NCI-H82 (cell line): ENCODE measurements at regions not wholly inside any gene's neighbourhood (a gene's known extent, or its start where the extent isn't known, plus 50 kb on each side); places are given as distances from the start of the nearest gene placed in this dataset.
"Not testable (repeated sequence)": the region's sequence is repeated elsewhere in the genome, so short reads cannot be mapped to it uniquely, and the experiment has no call there.

Experiments used
- DNase-seq: peaks from one replicate; lab custom pipeline; 2025; lab: John Stamatoyannopoulos, UW

DNA sequence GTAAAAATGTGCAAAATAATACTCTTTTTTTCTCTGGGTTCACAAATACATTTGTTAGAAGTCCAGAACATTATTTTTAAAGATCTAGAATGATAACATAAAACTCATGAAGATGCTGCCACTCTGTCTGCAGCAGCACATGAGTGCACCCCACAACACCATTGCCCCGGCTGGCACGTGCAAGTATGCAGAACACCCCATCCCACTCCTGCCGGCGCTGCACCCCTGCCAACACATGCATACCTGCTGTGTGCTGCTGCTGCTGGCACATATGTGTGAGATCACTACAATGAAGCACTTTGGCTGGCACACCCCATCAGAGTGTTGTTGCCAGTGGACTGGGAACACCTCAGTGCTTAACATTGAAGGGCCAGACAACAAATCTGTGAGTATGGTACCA is 129.1 kb downstream of the CCT8L2 start:
- not testable (repeated sequence) for DNase-seq

DNA sequence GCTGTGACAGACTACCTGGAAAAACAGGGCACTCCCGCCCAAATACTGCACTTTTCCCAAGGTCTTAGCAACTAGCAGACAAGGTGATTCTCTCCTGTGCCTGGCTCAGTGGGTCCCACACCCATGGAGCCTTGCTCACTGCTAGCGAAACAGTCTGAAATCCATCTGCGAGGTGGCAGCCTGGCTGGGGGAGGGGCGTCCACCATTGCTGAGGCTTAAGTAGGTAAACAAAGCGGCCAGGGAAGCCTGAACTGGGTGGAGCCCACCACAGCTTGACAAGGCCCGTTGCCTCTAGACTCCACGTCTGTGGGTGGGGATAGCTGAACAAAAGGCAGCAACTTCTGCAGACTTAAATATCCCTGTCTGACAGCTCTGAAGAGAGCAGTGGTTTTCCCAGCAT is 145.2 kb downstream of the CCT8L2 start:
- peak; percentile 42 for DNase-seq

DNA sequence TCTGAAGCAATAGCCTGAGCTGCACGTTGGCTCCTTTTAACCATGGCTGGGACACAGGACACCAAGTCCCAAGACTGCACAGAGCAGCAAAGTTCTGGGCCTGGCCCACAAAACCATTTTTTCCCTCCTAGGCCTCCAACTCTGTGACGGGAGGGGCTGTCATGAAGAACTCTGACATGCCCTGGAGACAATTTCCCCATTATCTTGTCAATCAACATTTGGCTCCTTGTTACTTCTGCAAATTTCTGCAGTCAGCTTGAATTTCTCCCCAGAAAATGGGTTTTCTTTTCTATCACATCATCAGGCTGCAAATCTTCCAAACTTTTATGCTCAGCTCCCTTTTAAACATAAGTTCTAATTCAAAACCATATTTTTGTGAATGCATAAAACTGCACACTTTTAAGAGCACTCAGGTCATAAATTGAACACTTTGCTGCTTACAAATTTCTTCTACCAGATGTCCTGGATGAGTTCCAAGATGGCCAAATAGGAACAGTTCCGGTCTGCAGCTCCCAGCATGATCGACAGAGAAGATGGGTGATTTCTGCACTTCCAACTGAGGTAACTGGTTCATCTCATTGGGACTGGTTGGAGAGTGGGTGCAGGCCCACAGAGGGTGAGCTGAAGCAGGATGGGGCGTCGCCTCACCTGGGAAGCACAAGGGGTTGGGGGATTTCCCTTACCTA is 145.7 kb downstream of the CCT8L2 start:
- not testable (repeated sequence) for DNase-seq

DNA sequence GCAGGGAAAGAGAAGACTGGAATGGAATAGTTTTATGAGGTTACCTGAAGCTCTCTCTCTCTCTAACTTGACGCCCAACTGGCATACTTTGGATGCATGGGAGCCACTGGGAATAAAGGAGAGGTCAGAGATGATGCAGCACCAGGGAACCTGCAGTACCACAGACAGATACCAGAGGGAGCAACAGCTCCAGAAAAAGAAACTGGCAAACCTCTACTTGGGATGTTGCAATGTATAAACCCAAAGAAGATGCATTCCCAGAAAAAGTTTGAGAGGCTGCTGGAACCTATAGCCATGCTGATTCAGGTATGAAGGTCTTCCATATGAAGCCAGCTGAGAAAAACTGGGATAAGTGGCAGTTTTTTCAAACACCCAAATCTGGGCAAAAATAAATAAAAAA is 151.6 kb downstream of the CCT8L2 start:
- not testable (repeated sequence) for DNase-seq

DNA sequence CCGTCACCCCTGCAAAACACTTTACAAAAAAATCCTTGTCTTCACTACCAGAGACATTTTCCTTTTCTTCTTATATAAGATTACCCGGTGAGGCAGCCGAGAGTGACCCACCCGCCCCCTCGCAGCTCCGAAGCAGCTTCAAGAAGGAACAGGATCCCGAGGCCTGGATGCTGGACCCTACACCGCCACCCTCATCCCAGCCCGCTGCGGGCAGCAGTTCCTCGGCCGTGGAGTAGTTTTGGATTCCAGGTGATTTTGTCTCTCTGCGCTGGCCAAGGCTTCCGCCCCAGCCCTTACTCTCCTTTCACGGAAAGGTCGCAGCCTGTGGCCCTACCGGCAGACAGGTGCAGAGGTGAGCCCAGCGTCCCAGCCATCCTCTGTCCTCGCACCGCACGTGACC is 169.1 kb downstream of the CCT8L2 start:
- DNase-seq: not testable (repeated sequence)

DNA sequence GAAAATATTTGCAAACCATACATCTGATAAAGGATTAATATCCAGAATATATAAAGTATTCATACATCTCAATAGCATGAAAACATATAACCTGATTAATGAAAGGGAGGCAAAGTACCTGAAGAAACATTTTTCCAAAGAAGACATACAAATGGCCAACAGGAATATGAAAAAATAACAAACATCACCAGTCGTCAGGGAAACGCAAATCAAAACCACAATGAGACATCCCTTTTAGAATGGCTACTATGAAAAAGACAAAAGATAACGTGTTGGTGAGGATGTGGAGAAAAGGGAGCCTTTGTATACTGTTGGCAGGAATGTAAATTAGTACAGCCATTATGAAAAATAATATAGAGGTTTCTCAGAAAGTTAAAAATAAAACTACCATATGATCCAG is 175.1 kb downstream of the CCT8L2 start:
- DNase-seq: not testable (repeated sequence)

DNA sequence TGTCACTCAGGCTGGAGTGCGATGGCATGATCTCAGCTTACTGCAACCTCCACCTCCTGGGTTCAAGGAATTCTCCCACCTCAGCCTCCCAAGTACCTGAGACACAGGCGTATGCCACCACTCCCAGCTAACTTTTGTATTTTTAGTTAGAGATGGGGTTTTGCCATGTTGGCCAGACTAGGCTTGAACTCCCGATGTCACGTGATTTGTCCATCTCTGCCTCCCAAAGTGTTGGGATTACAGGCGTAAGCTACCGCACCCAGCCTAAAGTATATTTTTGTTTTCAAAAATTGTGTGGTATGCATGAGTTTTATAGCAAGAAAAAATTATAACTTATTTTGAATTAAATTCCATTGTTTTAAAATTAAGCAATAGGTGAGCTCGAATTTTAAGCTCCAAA is 188.0 kb downstream of the CCT8L2 start:
- not testable (repeated sequence) for DNase-seq

DNA sequence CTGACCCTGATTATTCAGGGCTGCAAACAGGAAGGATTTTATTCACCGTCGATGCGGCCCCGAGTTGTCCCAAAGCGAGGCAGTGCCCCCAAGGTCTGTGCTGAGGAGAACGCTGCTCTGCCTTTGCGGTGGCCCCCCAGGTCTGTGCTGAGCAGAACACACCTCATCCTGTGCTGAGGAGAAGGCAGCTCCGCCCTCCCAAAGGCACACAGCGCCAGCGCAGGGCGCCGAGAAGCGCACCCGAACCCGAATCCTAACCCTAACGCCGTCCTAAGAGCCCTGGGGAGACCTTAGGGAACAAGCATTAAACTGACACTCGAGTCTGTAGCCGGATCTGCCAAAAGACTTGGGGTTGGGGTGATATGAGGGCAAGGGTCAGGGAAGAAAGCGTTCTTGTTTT is 188.9 kb downstream of the CCT8L2 start:
- peak; percentile 12 for DNase-seq

DNA sequence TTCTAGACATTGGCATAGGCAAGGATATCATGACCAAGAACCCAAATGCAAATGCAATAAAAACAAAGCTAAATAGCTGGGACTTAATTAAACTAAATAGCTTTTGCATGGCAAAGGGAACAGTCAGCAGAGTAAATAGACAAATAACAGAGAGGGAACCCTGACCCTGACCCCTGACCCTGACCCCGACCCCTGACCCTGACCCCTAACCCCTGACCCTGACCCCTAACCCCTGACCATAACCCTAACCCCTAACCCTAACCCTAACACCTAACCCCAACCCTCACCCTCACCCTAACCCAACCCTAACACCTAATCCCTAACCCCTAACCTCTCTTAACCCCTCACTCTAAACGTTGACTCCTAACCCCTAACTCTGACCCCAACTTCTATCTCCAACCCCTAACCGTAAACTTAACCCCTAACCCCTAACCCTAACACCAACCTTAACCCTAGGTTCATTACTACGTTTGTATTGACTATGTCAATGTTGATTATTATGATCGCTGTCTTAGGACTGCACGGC is 189.7 kb downstream of the CCT8L2 start:
- not testable (repeated sequence) for DNase-seq

DNA sequence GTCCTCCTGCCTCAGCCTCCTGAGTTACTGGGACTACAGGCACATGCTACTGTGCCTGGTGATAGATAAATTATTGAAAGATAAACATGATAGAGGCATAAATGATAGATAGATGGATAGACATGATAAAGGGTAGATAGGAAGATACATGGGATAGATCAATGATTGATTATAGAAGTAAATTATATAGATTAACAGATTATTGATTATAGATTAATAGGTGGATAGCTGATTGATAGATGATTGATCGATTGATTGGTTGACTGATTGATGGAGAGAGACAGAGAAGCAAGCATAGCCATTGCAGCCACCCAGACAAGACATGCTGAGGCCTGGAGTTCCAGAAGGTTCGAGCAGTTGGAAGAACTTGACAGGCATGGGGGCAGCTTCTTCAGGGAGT is 199.1 kb downstream of the CCT8L2 start:
- not testable (repeated sequence) for DNase-seq

DNA sequence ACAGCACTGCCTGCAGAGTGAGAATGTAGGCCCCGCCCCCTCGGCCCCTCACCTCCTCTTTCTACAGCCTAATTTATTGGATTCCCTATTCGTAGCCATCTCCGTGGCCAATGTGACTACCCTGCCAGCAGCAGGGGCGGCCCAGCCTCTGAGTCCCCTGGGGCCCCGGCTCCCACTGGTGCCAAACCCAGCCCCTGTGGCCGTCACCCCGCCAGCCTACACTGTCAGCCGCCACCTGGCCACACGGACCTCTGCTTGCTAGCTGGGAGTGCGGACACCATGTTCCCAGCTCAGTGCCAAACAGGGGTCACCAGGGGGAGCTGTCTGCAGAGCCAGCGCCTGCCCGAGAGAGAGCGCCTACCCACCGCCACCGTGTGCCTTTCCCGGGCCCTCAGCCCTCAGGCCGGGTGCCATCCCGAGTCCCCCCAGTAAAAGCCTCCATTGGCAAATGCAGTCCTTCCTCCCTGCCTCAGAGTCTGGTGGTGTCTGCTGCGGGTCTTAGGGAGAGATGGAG is 201.1 kb downstream of the CCT8L2 start:
- not testable (repeated sequence) for DNase-seq

DNA sequence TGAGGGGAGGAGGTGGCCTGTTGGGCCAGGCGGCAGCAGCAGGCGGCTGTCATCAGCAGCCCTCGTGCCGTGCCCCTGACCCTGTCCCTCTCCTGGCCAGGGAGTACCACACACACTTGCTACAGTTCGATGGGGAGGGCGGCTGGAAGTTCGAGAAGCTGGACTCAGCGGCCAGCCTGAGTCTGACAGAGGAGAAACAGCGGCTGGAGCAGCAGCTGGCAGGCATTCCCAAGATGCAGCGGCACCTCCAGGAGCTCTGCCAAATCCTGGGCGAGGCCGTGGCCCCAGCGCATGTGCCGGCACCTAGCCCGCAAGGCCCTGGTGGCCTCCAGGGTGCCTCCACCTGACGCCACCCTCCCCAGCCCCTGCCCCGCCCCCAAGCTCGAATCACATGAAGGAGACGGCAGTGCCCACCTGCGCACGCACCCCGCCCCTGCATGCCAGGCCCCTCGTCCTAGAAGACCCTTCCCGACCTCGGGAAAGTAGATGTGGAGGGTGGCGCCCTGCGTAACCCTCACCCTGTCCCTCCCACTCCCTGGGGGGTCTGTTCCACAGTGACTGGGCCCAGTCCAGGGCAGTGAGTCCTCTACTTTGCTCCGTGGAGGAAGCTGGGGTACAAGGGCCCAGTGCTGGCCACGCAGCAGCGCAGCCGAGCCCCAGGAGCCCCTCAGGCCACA is 201.9 kb downstream of the CCT8L2 start:
- DNase-seq: not testable (repeated sequence)

DNA sequence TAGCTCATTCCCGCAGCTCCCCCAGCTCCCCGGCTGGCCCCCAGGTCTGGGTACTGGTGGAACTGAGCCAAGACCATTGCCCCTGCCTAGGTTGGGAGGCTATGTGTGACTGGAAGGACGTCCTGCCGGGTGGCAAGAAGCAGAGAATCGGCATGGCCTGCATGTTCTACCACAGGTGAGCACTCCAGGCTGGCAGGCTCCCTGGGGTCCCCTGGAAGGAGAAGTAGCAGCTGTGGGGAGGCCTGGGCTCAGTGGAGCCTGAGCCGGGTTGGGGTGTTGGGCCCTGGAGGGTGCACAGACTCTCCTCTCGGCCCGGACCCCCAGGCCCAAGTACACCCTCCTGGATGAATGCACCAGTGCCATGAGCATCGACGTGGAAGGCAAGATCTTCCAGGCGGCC is 202.6 kb downstream of the CCT8L2 start:
- DNase-seq: not testable (repeated sequence)

DNA sequence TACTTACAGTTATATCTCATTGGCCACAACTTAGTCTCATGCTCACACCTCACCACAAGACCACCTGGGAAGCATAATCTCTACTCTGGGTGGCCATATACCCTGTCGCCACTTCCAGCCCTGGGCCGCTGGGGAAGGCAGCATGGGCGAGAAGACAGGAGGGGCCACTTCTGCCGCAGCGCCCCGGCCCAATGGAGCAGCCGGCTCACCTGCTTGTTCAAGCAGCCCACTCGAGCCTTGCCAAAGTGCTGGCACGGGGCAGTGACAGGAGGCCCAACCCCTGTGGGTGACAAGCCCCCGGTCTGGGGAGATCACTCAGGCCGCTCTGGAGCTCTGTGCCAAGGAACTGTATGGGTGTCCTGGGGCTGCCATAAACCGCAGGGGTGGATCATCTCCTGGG is 203.4 kb downstream of the CCT8L2 start:
- DNase-seq: not testable (repeated sequence)

DNA sequence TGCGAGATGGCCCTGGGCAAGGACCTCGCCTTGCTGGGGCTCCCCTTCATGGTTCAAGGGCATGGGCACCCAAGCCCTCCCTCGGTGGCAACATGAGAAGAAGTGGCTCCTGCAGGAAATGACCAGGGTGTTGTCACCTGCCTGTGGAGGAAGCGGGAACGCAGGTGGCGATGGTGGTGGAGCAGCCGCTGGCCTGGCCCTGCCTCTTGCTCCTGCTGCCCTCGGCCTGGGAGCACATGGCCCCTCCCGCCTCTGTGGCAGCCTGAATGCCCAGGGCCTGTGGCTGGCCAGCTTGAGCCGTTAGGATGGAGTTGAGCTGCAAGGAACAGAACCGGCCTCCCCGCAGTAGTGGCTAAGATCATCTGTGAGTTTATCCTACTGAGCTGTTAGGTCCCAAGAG is 204.0 kb downstream of the CCT8L2 start:
- DNase-seq: not testable (repeated sequence)

DNA sequence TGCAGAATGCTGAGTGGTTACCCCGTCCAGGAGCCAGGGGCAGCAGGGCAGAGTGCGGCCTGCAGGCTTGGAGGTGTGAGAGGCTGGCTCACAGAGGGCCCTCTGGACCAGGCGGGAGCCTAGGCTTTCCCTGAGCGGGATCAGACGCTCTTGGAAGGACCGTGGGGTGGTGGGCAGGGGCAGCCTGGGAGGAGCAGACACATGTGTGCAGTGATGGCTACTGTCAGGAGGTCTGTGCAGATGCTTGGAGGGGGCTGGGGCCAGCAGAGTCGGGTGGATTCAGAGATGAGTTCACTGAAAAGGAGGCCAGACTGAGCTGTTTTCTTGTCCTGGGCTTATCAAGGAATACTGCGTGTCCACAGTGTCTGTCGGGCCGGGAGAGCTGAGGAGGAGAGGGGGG is 204.5 kb downstream of the CCT8L2 start:
- not testable (repeated sequence) for DNase-seq

DNA sequence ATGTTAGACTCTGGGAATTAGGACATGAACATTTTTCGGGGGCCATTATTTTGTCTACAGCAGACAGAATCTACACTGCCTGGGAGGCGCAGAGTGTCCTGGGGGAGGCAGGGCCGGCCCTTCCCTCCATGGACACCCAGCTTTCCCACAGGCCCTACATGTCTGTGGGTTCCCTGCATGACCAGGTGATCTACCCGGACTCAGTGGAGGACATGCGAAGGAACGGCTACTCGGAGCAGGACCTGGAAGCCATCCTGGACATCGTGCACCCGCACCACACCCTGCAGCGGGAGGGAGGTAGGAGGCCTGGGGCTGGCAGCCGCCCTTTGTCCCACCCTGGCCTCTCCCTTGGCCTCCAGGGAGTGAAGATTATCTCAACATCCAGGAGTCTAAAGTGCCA is 205.1 kb downstream of the CCT8L2 start:
- DNase-seq: not testable (repeated sequence)

DNA sequence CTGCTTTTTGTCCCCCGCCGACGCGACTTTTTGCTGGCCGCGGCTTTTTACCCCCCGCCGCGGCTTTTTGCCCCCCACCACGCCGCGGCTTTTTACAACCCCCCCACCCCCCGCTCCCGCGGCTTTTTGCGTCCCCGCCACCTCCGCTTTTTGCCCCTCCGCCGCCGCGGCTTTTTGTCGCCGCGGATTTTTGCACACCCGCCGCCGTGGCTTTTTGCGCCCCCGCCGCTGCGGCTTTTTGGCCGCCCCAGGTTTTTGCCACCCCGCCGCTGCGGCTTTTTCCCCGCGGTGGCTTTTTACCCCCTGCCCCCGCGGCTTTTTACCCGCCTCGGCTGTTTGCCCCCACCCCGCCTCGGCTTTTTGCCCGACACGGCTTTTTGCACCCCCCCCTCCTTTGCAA is 205.5 kb downstream of the CCT8L2 start:
- DNase-seq: peak; percentile 5

DNA sequence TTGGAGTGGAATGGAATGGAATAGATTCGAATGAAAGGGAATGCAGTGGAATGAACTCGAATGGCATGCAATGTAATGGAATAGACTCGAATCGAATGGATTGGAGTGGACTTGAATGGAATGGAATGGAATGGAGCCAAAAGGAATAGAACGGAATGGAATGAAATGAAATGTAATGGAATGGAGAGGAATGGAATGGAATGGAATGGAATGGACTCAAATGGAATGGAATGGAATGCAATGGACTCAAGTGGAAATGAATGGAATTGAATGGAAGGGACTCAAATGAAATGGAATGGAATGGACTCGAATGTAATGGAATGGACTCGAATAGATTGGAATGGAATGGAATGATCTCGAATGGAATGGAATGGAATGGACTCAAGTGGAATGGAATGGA is 231.3 kb downstream of the CCT8L2 start:
- DNase-seq: not testable (repeated sequence)

DNA sequence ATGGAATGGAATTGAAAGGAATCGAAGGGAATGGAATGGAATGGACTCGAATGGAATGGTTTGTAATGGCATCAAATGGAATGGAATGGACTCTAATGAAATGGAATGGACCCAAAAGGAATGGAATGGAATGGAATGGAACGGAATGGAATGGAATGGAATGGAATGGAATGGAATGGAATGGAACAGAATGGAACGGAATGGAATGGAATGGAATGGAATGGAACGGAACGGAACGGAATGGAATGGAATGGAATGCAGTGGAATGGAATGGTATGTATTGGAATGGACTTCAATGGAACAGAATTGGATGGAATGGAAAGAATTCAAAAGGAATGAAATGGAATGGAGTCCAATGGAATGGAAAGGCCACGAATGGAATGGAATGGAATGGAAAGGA is 240.0 kb downstream of the CCT8L2 start:
- DNase-seq: not testable (repeated sequence)

DNA sequence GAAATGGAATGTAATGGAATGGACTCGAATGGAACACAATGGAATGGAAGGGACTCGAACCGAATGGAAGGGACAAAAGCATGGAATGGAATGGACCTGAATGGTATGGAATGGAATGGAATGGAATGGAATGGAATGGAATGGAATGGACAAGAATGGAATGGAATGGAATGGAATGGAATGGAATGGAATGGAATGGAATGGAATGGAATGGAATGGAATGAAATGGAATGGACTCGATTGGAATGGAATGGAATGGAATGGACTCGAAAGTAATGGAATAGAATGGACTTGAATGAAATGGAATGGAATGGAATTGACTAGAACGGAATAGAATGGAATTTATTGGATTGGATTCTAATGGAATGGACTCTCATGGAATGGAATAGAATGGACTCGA is 245.5 kb downstream of the CCT8L2 start:
- not testable (repeated sequence) for DNase-seq

DNA sequence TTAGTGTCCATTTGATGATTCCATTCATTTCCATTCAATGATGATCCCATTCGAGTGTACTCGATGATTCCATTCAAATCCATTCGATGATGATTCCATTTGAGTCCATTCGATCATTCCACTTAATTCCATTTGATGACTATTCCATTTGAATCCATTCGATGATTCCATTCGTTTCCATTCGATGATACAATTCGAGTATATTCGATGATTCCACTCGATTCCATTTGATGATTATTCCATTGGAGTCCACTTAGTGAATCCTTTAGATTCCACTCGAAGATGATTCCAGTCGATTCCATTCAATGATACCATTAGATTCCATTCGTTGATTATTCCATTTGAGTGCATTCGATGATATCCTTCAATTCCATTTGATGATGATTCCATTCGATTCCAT is 277.0 kb downstream of the CCT8L2 start:
- DNase-seq: not testable (repeated sequence)
